H9 (cell line): ENCODE measurements at regions not wholly inside any gene's neighbourhood (a gene's known extent, or its start where the extent isn't known, plus 50 kb on each side); places are given as distances from the start of the nearest gene placed in this dataset.

ENCODE experiments used
- DNase-seq: peaks from one replicate; pipeline ENCODE4 v3.0.0-alpha.2; 2017
- H2AFZ ChIP-seq: one replicate; pipeline ENCODE4 v1.6.1; 2013; ENCODE audit warnings: mild to moderate bottlenecking, low read length, control low read depth, moderate library complexity
- H2AK5ac ChIP-seq: 2 replicates; pipeline ENCODE4 v1.6.1; 2013; ENCODE audit warnings: low read length, control low read depth, mixed read lengths; ENCODE audit not compliant: insufficient read length
- H2BK120ac ChIP-seq: one replicate; pipeline ENCODE4 v1.6.1; 2013; ENCODE audit warnings: low read depth, mild to moderate bottlenecking, low read length, control low read depth, inconsistent platforms; ENCODE audit not compliant: poor library complexity, severe bottlenecking
- H2BK12ac ChIP-seq: 2 replicates; pipeline ENCODE4 v1.6.1; 2013; ENCODE audit warnings: low read length, control low read depth, mixed read lengths, low read depth; ENCODE audit not compliant: insufficient read length
- H2BK15ac ChIP-seq: 2 replicates; pipeline ENCODE4 v1.6.1; 2013; ENCODE audit warnings: low read depth, low read length, control low read depth
- H2BK20ac ChIP-seq: one replicate; pipeline ENCODE4 v1.6.1; 2013; ENCODE audit warnings: low read depth, mild to moderate bottlenecking, low read length, control low read depth, inconsistent platforms; ENCODE audit not compliant: poor library complexity, severe bottlenecking
- H2BK5ac ChIP-seq: 2 replicates; pipeline ENCODE4 v1.6.1; 2013; ENCODE audit warnings: low read length, control low read depth, mixed read lengths; ENCODE audit not compliant: insufficient read length
- H3K14ac ChIP-seq: 2 replicates; pipeline ENCODE4 v1.6.1; 2013; ENCODE audit warnings: low read length, control low read depth; ENCODE audit not compliant: insufficient read depth
- H3K18ac ChIP-seq: 2 replicates; pipeline ENCODE4 v1.6.1; 2013; ENCODE audit warnings: low read depth, mild to moderate bottlenecking, mixed read lengths, low read length, control low read depth; ENCODE audit not compliant: insufficient read length
- H3K23ac ChIP-seq: 2 replicates; pipeline ENCODE4 v1.6.1; 2013; ENCODE audit warnings: low read length, control low read depth, mixed read lengths, low read depth; ENCODE audit not compliant: insufficient read length
- H3K23me2 ChIP-seq: 2 replicates; pipeline ENCODE4 v1.6.1; 2013; ENCODE audit warnings: low read depth, mild to moderate bottlenecking, mixed read lengths, low read length, control low read depth; ENCODE audit not compliant: insufficient read length, poor library complexity, severe bottlenecking
- H3K27ac ChIP-seq: 2 replicates; pipeline ENCODE4 v1.5.1; 2013; ENCODE audit warnings: low read length, control low read depth, mixed read lengths, low read depth; ENCODE audit not compliant: insufficient read length
- H3K27me3 ChIP-seq: 2 replicates; pipeline ENCODE4 v1.6.1; 2013; ENCODE audit warnings: low read length, control low read depth, inconsistent platforms; ENCODE audit not compliant: insufficient read depth
- H3K4ac ChIP-seq: 2 replicates; pipeline ENCODE4 v1.6.1; 2013; ENCODE audit warnings: low read depth, mild to moderate bottlenecking, control low read depth, inconsistent platforms, low read length, moderate library complexity
- H3K4me1 ChIP-seq: 2 replicates; pipeline ENCODE4 v1.6.1; 2013; ENCODE audit warnings: low read length, control low read depth, inconsistent platforms; ENCODE audit not compliant: insufficient read depth
- H3K4me2 ChIP-seq: 2 replicates; pipeline ENCODE4 v1.6.1; 2013; ENCODE audit warnings: low read length, control low read depth, mixed read lengths; ENCODE audit not compliant: insufficient read length, insufficient read depth
- H3K56ac ChIP-seq: 2 replicates; pipeline ENCODE4 v1.6.1; 2013; ENCODE audit warnings: low read depth, mild to moderate bottlenecking, mixed read lengths, low read length, control low read depth; ENCODE audit not compliant: insufficient read length
- H3K79me1 ChIP-seq: 2 replicates; pipeline ENCODE4 v1.6.1; 2013; ENCODE audit warnings: low read depth, mild to moderate bottlenecking, moderate library complexity, low read length, control low read depth, inconsistent platforms; ENCODE audit not compliant: insufficient read depth, poor library complexity, severe bottlenecking
- H3K79me2 ChIP-seq: 2 replicates; pipeline ENCODE4 v1.6.1; 2013; ENCODE audit warnings: low read length, control low read depth, inconsistent platforms; ENCODE audit not compliant: insufficient read depth
- H3K9ac ChIP-seq: 2 replicates; pipeline ENCODE4 v1.6.1; 2013; ENCODE audit warnings: low read length, control low read depth, mixed read lengths; ENCODE audit not compliant: insufficient read length; ENCODE audit errors: extremely low read depth
- H3K9me3 ChIP-seq: one replicate; pipeline ENCODE4 v1.6.1; 2013; ENCODE audit warnings: low read depth, low read length, inconsistent platforms; ENCODE audit not compliant: control insufficient read depth
- H3T11ph ChIP-seq: one replicate; pipeline ENCODE4 v1.6.1; 2013; ENCODE audit warnings: mild to moderate bottlenecking, low read length, control low read depth, inconsistent platforms
- H4K20me1 ChIP-seq: one replicate; pipeline ENCODE4 v1.6.1; 2013; ENCODE audit not compliant: control insufficient read depth, insufficient read length, insufficient read depth
- H4K5ac ChIP-seq: 2 replicates; pipeline ENCODE4 v1.6.1; 2013; ENCODE audit warnings: low read depth, mild to moderate bottlenecking, mixed read lengths, low read length, control low read depth; ENCODE audit not compliant: insufficient read length
- H4K8ac ChIP-seq: replicated peaks from 2 replicates; pipeline ENCODE4 v1.6.1; 2013; ENCODE audit warnings: low read length, control low read depth, mixed read lengths, low read depth; ENCODE audit not compliant: insufficient read length
- H4K91ac ChIP-seq: 2 replicates; pipeline ENCODE4 v1.6.1; 2013; ENCODE audit warnings: low read depth, mild to moderate bottlenecking, moderate library complexity, mixed read lengths, low read length, control low read depth; ENCODE audit not compliant: insufficient read length
- H3K27ac Mint-ChIP-seq, 3 experiments: 2 replicates in 2 of 3; 3 replicates in 1 of 3; pipeline ENCODE4 v1.8.0; 2020 to 2021; ENCODE audit warnings: mixed read lengths in 3 of 3, mild to moderate bottlenecking in 1 of 3, moderate library complexity in 1 of 3
- H3K27me3 Mint-ChIP-seq: 2 replicates; pipeline ENCODE4 v1.8.0; 2021; ENCODE audit warnings: low read depth, mild to moderate bottlenecking, moderate library complexity, mixed read lengths
- H3K36me3 Mint-ChIP-seq, 3 experiments: 2 replicates in 2 of 3; 3 replicates in 1 of 3; pipeline ENCODE4 v1.8.0; 2020 to 2021; ENCODE audit warnings: low read depth in 3 of 3, mixed read lengths in 3 of 3; ENCODE audit not compliant: insufficient read depth in 1 of 3
- H3K4me1 Mint-ChIP-seq, 2 experiments: 2 replicates each; pipeline ENCODE4 v1.8.0; 2020; ENCODE audit warnings: mixed read lengths in 2 of 2
- H3K4me3 Mint-ChIP-seq, 2 experiments: 2 replicates in 1 of 2; 3 replicates in 1 of 2; pipeline ENCODE4 v1.8.0; 2020 to 2021; ENCODE audit warnings: mild to moderate bottlenecking in 2 of 2, mixed read lengths in 2 of 2, moderate library complexity in 1 of 2
- H3K9me3 Mint-ChIP-seq, 2 experiments: 2 replicates in 1 of 2; 3 replicates in 1 of 2; pipeline ENCODE4 v1.8.0; 2020; ENCODE audit warnings: mild to moderate bottlenecking in 2 of 2, mixed read lengths in 2 of 2, moderate library complexity in 1 of 2
- WGBS: extraction: QIAGEN DNeasy Blood & Tissue Kit; methylation state at CpG from one replicate; pipeline ENCODE4 v1.1.7; 2013; ENCODE audit warnings: missing lambda C conversion rate, low lambda C conversion rate, mixed read lengths; ENCODE audit not compliant: insufficient read length; ENCODE audit errors: extremely low coverage; 5-methylcytosine and 5-hydroxymethylcytosine counted together
- TF ChIP-seq, protein P1 (sequence below): fragments of 200-600 bp; sonication (generic); conservative IDR thresholded peaks from 3 replicates; pipeline ENCODE4 v1.8.0; 2021; ENCODE audit warnings: antibody characterized with exemption, mild to moderate bottlenecking

DNA sequence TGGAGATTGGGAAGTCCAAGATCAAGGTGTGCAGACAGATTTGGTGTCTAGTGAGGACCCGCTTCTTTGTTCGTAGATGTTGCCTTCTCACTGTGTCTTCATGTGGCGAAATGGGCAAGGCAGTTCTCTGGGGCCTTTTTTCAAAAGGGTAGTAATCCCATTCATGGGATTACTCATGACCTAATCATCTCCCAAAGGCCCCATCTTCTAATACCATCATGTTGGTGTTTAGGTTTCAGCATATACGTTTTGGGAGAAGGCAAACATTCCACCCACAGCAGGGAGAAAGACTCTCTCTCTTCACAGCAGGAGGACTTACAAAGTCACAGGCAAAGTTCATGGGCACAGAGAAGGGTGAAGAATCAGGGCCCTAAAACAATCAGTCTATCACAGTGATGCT lies 252.1 kb downstream of the RPLP1 start:
- Histone ChIP-seq H3K27me3 (no peaks in the 10 kb centered on the region), H3K14ac (no peak overlapping the region), H4K5ac (no peak overlapping the region), H3K4ac (no peak overlapping the region), H2BK20ac (no peak overlapping the region), H4K91ac (no peak overlapping the region), H3K23me2 (no peaks in the 10 kb centered on the region), H4K20me1 (no peaks in the 10 kb centered on the region), H3K4me1 (no peaks in the 10 kb centered on the region), H2BK120ac (no peak overlapping the region), H2BK12ac (no peak overlapping the region), H3K79me1 (no peaks in the 10 kb centered on the region), H3T11ph (no peak overlapping the region), H3K79me2 (no peaks in the 10 kb centered on the region), H3K18ac (no peak overlapping the region), H2AK5ac (no peak overlapping the region), H3K4me2 (no peak overlapping the region), H4K8ac (no peak overlapping the region), H2AFZ (no peak overlapping the region), H3K27ac (no peak overlapping the region), H2BK5ac (no peak overlapping the region), H3K9me3 (no peaks in the 10 kb centered on the region), H3K9ac (no peak overlapping the region), H2BK15ac (no peak overlapping the region), H3K56ac (no peak overlapping the region), H3K23ac (no peak overlapping the region)
- TF ChIP-seq, protein P1, sequence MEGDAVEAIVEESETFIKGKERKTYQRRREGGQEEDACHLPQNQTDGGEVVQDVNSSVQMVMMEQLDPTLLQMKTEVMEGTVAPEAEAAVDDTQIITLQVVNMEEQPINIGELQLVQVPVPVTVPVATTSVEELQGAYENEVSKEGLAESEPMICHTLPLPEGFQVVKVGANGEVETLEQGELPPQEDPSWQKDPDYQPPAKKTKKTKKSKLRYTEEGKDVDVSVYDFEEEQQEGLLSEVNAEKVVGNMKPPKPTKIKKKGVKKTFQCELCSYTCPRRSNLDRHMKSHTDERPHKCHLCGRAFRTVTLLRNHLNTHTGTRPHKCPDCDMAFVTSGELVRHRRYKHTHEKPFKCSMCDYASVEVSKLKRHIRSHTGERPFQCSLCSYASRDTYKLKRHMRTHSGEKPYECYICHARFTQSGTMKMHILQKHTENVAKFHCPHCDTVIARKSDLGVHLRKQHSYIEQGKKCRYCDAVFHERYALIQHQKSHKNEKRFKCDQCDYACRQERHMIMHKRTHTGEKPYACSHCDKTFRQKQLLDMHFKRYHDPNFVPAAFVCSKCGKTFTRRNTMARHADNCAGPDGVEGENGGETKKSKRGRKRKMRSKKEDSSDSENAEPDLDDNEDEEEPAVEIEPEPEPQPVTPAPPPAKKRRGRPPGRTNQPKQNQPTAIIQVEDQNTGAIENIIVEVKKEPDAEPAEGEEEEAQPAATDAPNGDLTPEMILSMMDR, result no peak
- Mint-ChIP-seq H3K27ac (no peak overlapping the region), H3K4me3 (no peak overlapping the region), H3K36me3 (peaks cover 8 to 11% (median 10%) of the 10 kb centered on the region in 3 experiments), H3K4me1 (peaks cover 0 to 4% of the 10 kb centered on the region in 2 experiments; a peak in 1 of 4 replicates), H3K27me3 (peaks cover 4% of the 10 kb centered on the region), H3K9me3 (peaks cover 21 to 28% of the 10 kb centered on the region in 2 experiments)
- no CpG with 5 or more reads among the region's 4 CpGs for whole genome bisulfite sequencing
- DNase-seq, result no peak
